ENCODE measurements at regions not wholly inside any gene's neighbourhood (a gene's known extent, or its start where the extent isn't known, plus 50 kb on each side); places are given as distances from the start of the nearest gene placed in this dataset.

DNA sequence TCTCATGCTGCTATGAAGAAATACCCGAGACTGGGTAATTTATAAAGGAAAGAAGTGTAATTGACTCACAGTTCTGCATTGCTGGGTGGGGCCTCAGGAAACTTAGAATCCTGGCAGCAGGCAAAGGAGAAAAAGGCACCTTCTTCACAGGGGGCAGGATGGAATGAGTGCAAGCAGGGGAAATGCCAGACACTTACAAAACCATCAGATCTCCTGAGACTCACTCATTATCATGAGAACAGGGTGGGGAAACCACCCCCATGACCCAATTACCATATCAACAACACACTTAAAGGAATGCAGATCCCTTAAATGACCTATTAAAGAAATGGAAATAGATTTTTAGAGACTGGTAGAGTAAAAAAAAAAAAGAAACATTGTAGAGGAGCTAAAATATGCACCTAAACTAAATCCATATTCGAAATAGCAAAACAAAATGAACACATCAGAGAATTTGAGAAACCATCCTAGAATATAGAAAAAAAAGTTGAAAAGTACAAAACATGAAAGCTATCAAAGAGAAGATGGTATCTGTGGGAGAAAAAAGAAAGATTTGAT, 104.3 kb upstream of the UGT8 start:
- Histone ChIP-seq H3K36me3 (ENCODE audit: control insufficient read depth, insufficient read depth, low read length) (no peaks in the 10 kb centered on the region), H3K4me1 (ENCODE audit: control insufficient read depth, insufficient read depth, low read length) (no peaks in the 10 kb centered on the region), H3K4me3 (ENCODE audit: low read length) (no peak overlapping the region), H3K9me3 (ENCODE audit: control insufficient read depth, insufficient read depth, low read length) (no peaks in the 10 kb centered on the region), H3K27ac (ENCODE audit: low read length) (no peak overlapping the region), H3K27me3 (ENCODE audit: control insufficient read depth, insufficient read depth, low read length) (no peaks in the 10 kb centered on the region)
- no peaks in the 10 kb centered on the region for H3K27me3 Mint-ChIP-seq (ENCODE audit: low read depth in 2 of 2)
- 86% methylated on average over 1 of the region's 2 CpGs for WGBS (ENCODE audit: insufficient coverage)
- intact Hi-C loops (cut with micrococcal nuclease): no loop called here
- no peaks in the 10 kb centered on the region for H3K4me1 Mint-ChIP-seq
- peaks cover 4 to 6% of the 10 kb centered on the region in 2 donors for H3K9me3 Mint-ChIP-seq
- no peak overlapping the region for H3K4me3 Mint-ChIP-seq
- DNase-seq (no peak), ATAC-seq (no peak)
- H3K36me3 Mint-ChIP-seq: no peaks in the 10 kb centered on the region
- no peak overlapping the region for H3K27ac Mint-ChIP-seq
- TF ChIP-seq, protein P1, sequence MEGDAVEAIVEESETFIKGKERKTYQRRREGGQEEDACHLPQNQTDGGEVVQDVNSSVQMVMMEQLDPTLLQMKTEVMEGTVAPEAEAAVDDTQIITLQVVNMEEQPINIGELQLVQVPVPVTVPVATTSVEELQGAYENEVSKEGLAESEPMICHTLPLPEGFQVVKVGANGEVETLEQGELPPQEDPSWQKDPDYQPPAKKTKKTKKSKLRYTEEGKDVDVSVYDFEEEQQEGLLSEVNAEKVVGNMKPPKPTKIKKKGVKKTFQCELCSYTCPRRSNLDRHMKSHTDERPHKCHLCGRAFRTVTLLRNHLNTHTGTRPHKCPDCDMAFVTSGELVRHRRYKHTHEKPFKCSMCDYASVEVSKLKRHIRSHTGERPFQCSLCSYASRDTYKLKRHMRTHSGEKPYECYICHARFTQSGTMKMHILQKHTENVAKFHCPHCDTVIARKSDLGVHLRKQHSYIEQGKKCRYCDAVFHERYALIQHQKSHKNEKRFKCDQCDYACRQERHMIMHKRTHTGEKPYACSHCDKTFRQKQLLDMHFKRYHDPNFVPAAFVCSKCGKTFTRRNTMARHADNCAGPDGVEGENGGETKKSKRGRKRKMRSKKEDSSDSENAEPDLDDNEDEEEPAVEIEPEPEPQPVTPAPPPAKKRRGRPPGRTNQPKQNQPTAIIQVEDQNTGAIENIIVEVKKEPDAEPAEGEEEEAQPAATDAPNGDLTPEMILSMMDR (IDR thresholded peaks at IDR 0.05): no peak

DNA sequence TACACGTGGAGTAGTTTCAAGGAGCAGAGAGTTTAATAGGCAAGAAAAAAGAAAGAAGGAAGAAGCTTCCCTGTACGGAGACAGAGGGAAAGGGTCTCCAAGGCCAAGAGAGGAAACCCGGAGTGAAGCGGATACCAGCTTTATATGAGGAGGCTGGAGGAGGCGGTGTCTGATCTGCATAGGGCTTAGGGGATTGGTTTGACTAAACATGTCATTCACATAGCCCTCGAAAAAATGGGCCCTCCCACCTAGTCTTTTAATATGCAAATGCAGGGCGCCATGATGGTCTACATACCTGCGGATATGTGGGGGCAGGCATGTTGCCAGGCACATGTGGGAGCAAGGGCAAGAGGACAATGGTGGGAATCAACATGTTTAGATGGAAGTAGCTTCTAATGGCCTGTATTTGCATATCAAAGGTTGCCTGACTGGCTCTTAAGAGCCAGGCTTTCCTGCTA, 103.1 kb upstream of the UGT8 start:
- H3K27me3 Mint-ChIP-seq (ENCODE audit: low read depth in 2 of 2): no peaks in the 10 kb centered on the region

DNA sequence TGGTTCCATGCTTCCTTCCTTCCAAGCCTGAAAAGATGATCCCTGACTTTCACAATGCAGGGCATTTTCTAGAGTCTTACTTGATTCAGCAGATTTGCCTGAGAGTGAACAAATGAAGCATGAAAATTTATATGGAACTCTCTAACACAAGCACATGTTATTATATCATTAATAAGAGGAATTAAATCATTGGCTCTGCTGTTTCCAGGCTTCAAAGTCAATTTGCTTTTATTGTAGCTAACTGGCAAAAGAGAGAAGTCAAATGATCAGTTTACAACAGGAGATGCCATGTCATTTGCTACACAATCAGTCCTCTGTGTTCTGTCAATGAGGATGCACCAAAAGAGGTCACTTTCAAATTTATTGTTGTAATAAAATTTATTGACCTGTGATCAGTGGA, 101.5 kb upstream of the UGT8 start:
- no peaks in the 10 kb centered on the region for H3K4me1 Mint-ChIP-seq
- H3K4me3 Mint-ChIP-seq: no peak overlapping the region
- intact Hi-C loops (cut with micrococcal nuclease): no loop called here
- Histone ChIP-seq H3K4me3 (ENCODE audit: low read length) (no peak overlapping the region), H3K27me3 (ENCODE audit: control insufficient read depth, insufficient read depth, low read length) (no peaks in the 10 kb centered on the region), H3K36me3 (ENCODE audit: control insufficient read depth, insufficient read depth, low read length) (no peaks in the 10 kb centered on the region), H3K27ac (ENCODE audit: low read length) (no peak overlapping the region), H3K9me3 (ENCODE audit: control insufficient read depth, insufficient read depth, low read length) (no peaks in the 10 kb centered on the region), H3K4me1 (ENCODE audit: control insufficient read depth, insufficient read depth, low read length) (no peaks in the 10 kb centered on the region)
- DNase-seq (no peak), ATAC-seq (no peak)
- H3K27me3 Mint-ChIP-seq (ENCODE audit: low read depth in 2 of 2): no peaks in the 10 kb centered on the region
- H3K27ac Mint-ChIP-seq: no peak overlapping the region
- H3K9me3 Mint-ChIP-seq: peaks cover 4 to 12% of the 10 kb centered on the region in 2 donors
- no peaks in the 10 kb centered on the region for H3K36me3 Mint-ChIP-seq
- TF ChIP-seq, protein P1 (IDR thresholded peaks at IDR 0.05): no peak

More for the DNA sequence above, 103.1 kb upstream of the UGT8 start:
- DNase-seq (no peak), ATAC-seq (no peak)
- 87% methylated on average over 8 of the region's 8 CpGs for WGBS (ENCODE audit: insufficient coverage)
- intact Hi-C loops (cut with micrococcal nuclease): no loop called here
- H3K4me3 Mint-ChIP-seq: no peak overlapping the region
- TF ChIP-seq, protein P1 (IDR thresholded peaks at IDR 0.05): no peak
- Histone ChIP-seq H3K4me1 (ENCODE audit: control insufficient read depth, insufficient read depth, low read length) (no peaks in the 10 kb centered on the region), H3K9me3 (ENCODE audit: control insufficient read depth, insufficient read depth, low read length) (no peaks in the 10 kb centered on the region), H3K36me3 (ENCODE audit: control insufficient read depth, insufficient read depth, low read length) (no peaks in the 10 kb centered on the region), H3K4me3 (ENCODE audit: low read length) (no peak overlapping the region), H3K27ac (ENCODE audit: low read length) (no peak overlapping the region), H3K27me3 (ENCODE audit: control insufficient read depth, insufficient read depth, low read length) (no peaks in the 10 kb centered on the region)
- peaks cover 4 to 6% of the 10 kb centered on the region in 2 donors for H3K9me3 Mint-ChIP-seq
- H3K27ac Mint-ChIP-seq: no peak overlapping the region
- H3K4me1 Mint-ChIP-seq: no peaks in the 10 kb centered on the region
- H3K36me3 Mint-ChIP-seq: no peaks in the 10 kb centered on the region

DNA sequence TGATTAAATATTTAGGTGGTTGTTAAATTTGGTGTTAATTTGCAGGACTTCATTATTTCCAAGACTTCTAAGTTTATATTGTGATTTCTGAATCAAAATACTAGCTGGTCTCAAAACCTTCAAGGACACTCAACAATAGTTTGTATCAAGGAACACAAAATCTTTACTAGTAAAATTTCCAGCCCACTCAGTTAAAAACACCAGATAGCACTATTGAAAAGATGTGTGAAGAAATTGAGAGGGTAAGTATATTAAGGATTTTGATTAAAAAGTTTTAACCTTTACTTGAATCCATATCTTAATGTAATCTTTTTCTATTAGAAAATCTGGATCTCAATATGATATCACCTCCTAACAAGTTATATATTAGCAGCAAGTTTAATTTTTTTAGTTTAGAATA, 89.3 kb upstream of the UGT8 start:
- H3K4me3 Mint-ChIP-seq: no peak overlapping the region
- no peaks in the 10 kb centered on the region for H3K27me3 Mint-ChIP-seq (ENCODE audit: low read depth in 2 of 2)
- Histone ChIP-seq H3K27me3 (ENCODE audit: control insufficient read depth, insufficient read depth, low read length) (no peaks in the 10 kb centered on the region), H3K4me3 (ENCODE audit: low read length) (no peak overlapping the region), H3K4me1 (ENCODE audit: control insufficient read depth, insufficient read depth, low read length) (no peaks in the 10 kb centered on the region), H3K27ac (ENCODE audit: low read length) (no peak overlapping the region), H3K36me3 (ENCODE audit: control insufficient read depth, insufficient read depth, low read length) (no peaks in the 10 kb centered on the region), H3K9me3 (ENCODE audit: control insufficient read depth, insufficient read depth, low read length) (no peaks in the 10 kb centered on the region)
- H3K4me1 Mint-ChIP-seq: no peaks in the 10 kb centered on the region
- no peaks in the 10 kb centered on the region for H3K36me3 Mint-ChIP-seq
- peaks cover 0 to 7% of the 10 kb centered on the region in 2 donors for H3K9me3 Mint-ChIP-seq
- intact Hi-C loops (cut with micrococcal nuclease): no loop called here
- DNase-seq (no peak), ATAC-seq (no peak)
- H3K27ac Mint-ChIP-seq: no peak overlapping the region
- TF ChIP-seq, protein P1 (IDR thresholded peaks at IDR 0.05): no peak
